WERI-Rb-1 (cell line): ENCODE measurements at regions not wholly inside any gene's neighbourhood (a gene's known extent, or its start where the extent isn't known, plus 50 kb on each side); places are given as distances from the start of the nearest gene placed in this dataset.

Experiments used
- DNase-seq: peaks from one replicate; pipeline ENCODE4 v3.0.0-alpha.2; 2020
- H3K27ac ChIP-seq: fragments of 250-450 bp; sonication (Bioruptor Pico); 2 replicates; pipeline ENCODE4 v1.5.1; 2020; ENCODE audit warnings: mild to moderate bottlenecking, moderate library complexity
- H3K27me3 ChIP-seq: fragments of 250-450 bp; sonication (Bioruptor Pico); 2 replicates; pipeline ENCODE4 v1.5.1; 2021; ENCODE audit warnings: mild to moderate bottlenecking, low read depth, moderate library complexity; ENCODE audit not compliant: insufficient read depth, severe bottlenecking
- H3K36me3 ChIP-seq: fragments of 250-450 bp; sonication (Bioruptor Pico); 2 replicates; pipeline ENCODE4 v1.5.1; 2020; ENCODE audit warnings: mild to moderate bottlenecking, moderate library complexity
- H3K4me3 ChIP-seq: 2 replicates; pipeline ENCODE4 v1.5.1; 2011; ENCODE audit warnings: low read depth, mild to moderate bottlenecking, control low read depth, low read length
- H3K9me3 ChIP-seq: fragments of 250-450 bp; sonication (Bioruptor Pico); 2 replicates; pipeline ENCODE4 v1.5.1; 2021; ENCODE audit warnings: mild to moderate bottlenecking, moderate library complexity; ENCODE audit not compliant: severe bottlenecking
- TF ChIP-seq, protein P1 (sequence below): IDR thresholded peaks from 2 replicates; pipeline ENCODE4 v1.5.1; 2011; ENCODE audit warnings: low read depth, mild to moderate bottlenecking, control low read depth, inconsistent platforms, low read length

- DNase-seq, result no peak
- Histone ChIP-seq H3K27me3 (no peaks in the 10 kb centered on the region), H3K27ac (no peak overlapping the region), H3K36me3 (no peaks in the 10 kb centered on the region), H3K9me3 (no peaks in the 10 kb centered on the region), H3K4me3 (no peak overlapping the region)
- TF ChIP-seq, protein P1, sequence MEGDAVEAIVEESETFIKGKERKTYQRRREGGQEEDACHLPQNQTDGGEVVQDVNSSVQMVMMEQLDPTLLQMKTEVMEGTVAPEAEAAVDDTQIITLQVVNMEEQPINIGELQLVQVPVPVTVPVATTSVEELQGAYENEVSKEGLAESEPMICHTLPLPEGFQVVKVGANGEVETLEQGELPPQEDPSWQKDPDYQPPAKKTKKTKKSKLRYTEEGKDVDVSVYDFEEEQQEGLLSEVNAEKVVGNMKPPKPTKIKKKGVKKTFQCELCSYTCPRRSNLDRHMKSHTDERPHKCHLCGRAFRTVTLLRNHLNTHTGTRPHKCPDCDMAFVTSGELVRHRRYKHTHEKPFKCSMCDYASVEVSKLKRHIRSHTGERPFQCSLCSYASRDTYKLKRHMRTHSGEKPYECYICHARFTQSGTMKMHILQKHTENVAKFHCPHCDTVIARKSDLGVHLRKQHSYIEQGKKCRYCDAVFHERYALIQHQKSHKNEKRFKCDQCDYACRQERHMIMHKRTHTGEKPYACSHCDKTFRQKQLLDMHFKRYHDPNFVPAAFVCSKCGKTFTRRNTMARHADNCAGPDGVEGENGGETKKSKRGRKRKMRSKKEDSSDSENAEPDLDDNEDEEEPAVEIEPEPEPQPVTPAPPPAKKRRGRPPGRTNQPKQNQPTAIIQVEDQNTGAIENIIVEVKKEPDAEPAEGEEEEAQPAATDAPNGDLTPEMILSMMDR, result no peak
Observed at GRCh38 chr9:79352322-79352721, 219.4 kb upstream of the TLE4 start.

- H3K27ac ChIP-seq, result no peak overlapping the region
- TF ChIP-seq, protein P1, result no peak
- H3K9me3 ChIP-seq, result no peaks in the 10 kb centered on the region
- H3K36me3 ChIP-seq, result no peaks in the 10 kb centered on the region
- no peaks in the 10 kb centered on the region for H3K27me3 ChIP-seq
- no peak for DNase-seq
- H3K4me3 ChIP-seq, result no peak overlapping the region
Observed at GRCh38 chr9:79353856-79354520, 217.8 kb upstream of the TLE4 start.

GRCh38 chr9:79357194-79357593 lies 214.6 kb upstream of the TLE4 start:
- Histone ChIP-seq H3K4me3 (no peak overlapping the region), H3K9me3 (no peaks in the 10 kb centered on the region), H3K36me3 (no peaks in the 10 kb centered on the region), H3K27me3 (no peaks in the 10 kb centered on the region), H3K27ac (no peak overlapping the region)
- TF ChIP-seq, protein P1, result no peak
- no peak for DNase-seq

- Histone ChIP-seq H3K36me3 (no peaks in the 10 kb centered on the region), H3K27me3 (no peaks in the 10 kb centered on the region), H3K4me3 (no peak overlapping the region), H3K27ac (no peak overlapping the region), H3K9me3 (no peaks in the 10 kb centered on the region)
- DNase-seq, result no peak
- TF ChIP-seq, protein P1, result no peak
Observed at GRCh38 chr9:79357616-79358015, 214.1 kb upstream of the TLE4 start.

DNA sequence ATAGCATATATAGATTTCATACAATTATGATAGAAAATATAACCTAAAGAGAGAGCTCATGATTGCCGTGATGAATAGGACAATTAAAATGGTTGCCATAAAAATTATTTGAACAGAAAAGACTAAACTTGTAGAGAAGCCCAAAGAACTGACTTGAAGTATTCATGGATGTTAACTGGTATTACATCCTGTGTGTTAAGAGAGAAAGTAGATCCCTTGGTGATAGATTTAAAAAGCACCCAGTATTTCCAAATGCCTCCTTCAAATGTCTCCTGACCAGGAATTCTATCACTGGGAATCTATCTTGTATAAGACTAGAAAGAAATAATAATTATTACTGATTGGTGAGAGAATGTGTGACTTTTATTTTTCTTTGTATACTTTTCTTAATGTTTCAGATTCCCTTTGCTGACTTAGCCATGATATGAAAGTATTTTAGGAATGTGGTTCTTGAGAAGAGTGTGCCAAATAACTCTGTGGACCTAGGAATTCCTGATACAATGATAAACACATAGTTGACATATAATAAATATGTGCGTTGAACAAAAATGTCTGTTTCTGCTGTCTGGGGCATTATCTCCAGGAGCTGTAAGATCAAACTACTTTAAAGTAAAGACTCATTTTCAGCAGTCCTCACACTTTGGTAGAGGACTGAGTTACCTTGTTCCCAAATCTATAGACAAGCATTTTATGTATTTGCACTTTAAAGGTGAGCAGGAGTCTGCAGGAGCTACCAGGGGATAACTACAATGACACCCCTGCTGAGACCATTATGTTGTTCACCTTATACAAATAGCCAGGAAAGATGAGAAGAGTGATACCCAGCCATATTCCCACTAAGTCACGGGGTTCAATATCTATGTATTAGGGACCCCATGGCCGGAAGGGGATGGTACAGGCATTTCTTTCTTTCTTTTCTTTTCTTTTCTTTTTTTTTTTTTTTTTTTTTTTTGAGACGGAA lies 211.1 kb upstream of the TLE4 start:
- Histone ChIP-seq H3K27me3 (no peaks in the 10 kb centered on the region), H3K27ac (no peak overlapping the region), H3K9me3 (no peaks in the 10 kb centered on the region), H3K36me3 (no peaks in the 10 kb centered on the region), H3K4me3 (no peak overlapping the region)
- TF ChIP-seq, protein P1, result no peak
- no peak for DNase-seq
